ENCODE measurements at regions not wholly inside any gene's neighbourhood (a gene's known extent, or its start where the extent isn't known, plus 50 kb on each side); places are given as distances from the start of the nearest gene placed in this dataset.

GRCh38 chr3:19595884-19596283 is 338.1 kb downstream of the EFHB start:
- TF ChIP-seq POLR2AphosphoS5 (IDR thresholded peaks at IDR 0.05; ENCODE audit: low read depth) (no peak), CTCF (IDR thresholded peaks at IDR 0.05; ENCODE audit: insufficient read depth, low read length) (no peak), REST (IDR thresholded peaks at IDR 0.05; ENCODE audit: insufficient replicate concordance, low read depth) (no peak)
